NT2/D1 (cell line): ENCODE measurements at regions not wholly inside any gene's neighbourhood (a gene's known extent, or its start where the extent isn't known, plus 50 kb on each side); places are given as distances from the start of the nearest gene placed in this dataset.

Experiments
- DNase-seq: peaks from one replicate; pipeline ENCODE4 v3.0.0-alpha.2; 2011; ENCODE audit warnings: low read depth, low spot score
- H3K27me3 ChIP-seq: 2 replicates; pipeline ENCODE4 v1.6.0; 2011; ENCODE audit warnings: mild to moderate bottlenecking; ENCODE audit not compliant: insufficient read length, insufficient read depth
- H3K36me3 ChIP-seq: 2 replicates; pipeline ENCODE4 v1.6.1; 2011; ENCODE audit warnings: mild to moderate bottlenecking, low read length, mixed read lengths; ENCODE audit not compliant: insufficient read depth, insufficient read length
- H3K4me1 ChIP-seq: 2 replicates; pipeline ENCODE4 v1.5.1; 2011; ENCODE audit not compliant: insufficient read depth, insufficient read length
- H3K4me3 ChIP-seq: 2 replicates; pipeline ENCODE4 v1.5.1; 2011; ENCODE audit warnings: low read depth; ENCODE audit not compliant: insufficient read length
- H3K9ac ChIP-seq: 2 replicates; pipeline ENCODE4 v1.6.0; 2011; ENCODE audit warnings: low read depth; ENCODE audit not compliant: insufficient read length
- H3K9me3 ChIP-seq: 2 replicates; pipeline ENCODE4 v1.5.1; 2011; ENCODE audit warnings: mild to moderate bottlenecking, low read length; ENCODE audit not compliant: insufficient read depth
- SUZ12 ChIP-seq: IDR thresholded peaks from 2 replicates; pipeline ENCODE4 v1.6.1; 2011; ENCODE audit not compliant: insufficient read length, insufficient read depth; ENCODE audit errors: extremely low read depth
- YY1 ChIP-seq: IDR thresholded peaks from 2 replicates; pipeline ENCODE4 v1.6.1; 2011; ENCODE audit not compliant: insufficient read length, insufficient read depth
- ZNF274 ChIP-seq: IDR thresholded peaks from 2 replicates; pipeline ENCODE4 v1.6.1; 2011; ENCODE audit warnings: mild to moderate bottlenecking, low read depth, low read length

GRCh38 chr3:5072100-5072816 is 49.8 kb upstream of the ARL8B start:
- no peak for DNase-seq
- H3K36me3 ChIP-seq, result no peaks in the 10 kb centered on the region
- no peaks in the 10 kb centered on the region for H3K27me3 ChIP-seq
- TF ChIP-seq YY1 (no peak), ZNF274 (no peak), SUZ12 (no peak)
- H3K4me1 ChIP-seq, result no peaks in the 10 kb centered on the region
- no peaks in the 10 kb centered on the region for H3K9me3 ChIP-seq
- no peak overlapping the region for H3K4me3 ChIP-seq
- H3K9ac ChIP-seq, result no peak overlapping the region
